CD8-positive, alpha-beta memory T cell (primary cell): ENCODE measurements at regions not wholly inside any gene's neighbourhood (a gene's known extent, or its start where the extent isn't known, plus 50 kb on each side); places are given as distances from the start of the nearest gene placed in this dataset.

Experiments used
- CTCF ChIA-PET: fragments of 350-600 bp; sonication (Branson Sonifier 250); formaldehyde crosslinking; loops from one replicate; lab custom pipeline; 2021; ENCODE audit warnings: antibody characterized with exemption; lab: Charles Lee
- POLR2A ChIA-PET: fragments of 350-600 bp; sonication (Branson Sonifier 250); formaldehyde crosslinking; loops from one replicate; lab custom pipeline; 2021; ENCODE audit warnings: antibody characterized with exemption; lab: Charles Lee
- DNase-seq, 5 donors: peaks; one replicate each; pipeline versions ENCODE4 v3.0.0 to v3.0.0-alpha.2; 2020 to 2022; ENCODE audit warnings: mixed read lengths in 1 of 5
- H3K27ac ChIP-seq: one replicate; pipeline ENCODE4 v1.7.0; 2013; ENCODE audit warnings: low read depth, mild to moderate bottlenecking, low read length, moderate library complexity
- H3K27me3 ChIP-seq: 2 replicates; pipeline ENCODE4 v1.7.0; 2013; ENCODE audit warnings: low read length, mild to moderate bottlenecking; ENCODE audit not compliant: insufficient read depth, poor library complexity, severe bottlenecking
- H3K36me3 ChIP-seq: 2 replicates; pipeline ENCODE4 v1.7.0; 2013; ENCODE audit warnings: mild to moderate bottlenecking, low read length, moderate library complexity; ENCODE audit not compliant: insufficient read depth
- H3K4me1 ChIP-seq: 2 replicates; pipeline ENCODE4 v1.7.0; 2013; ENCODE audit warnings: mild to moderate bottlenecking, low read length, moderate library complexity; ENCODE audit not compliant: insufficient read depth
- H3K4me3 ChIP-seq: 2 replicates; pipeline ENCODE4 v1.7.0; 2013; ENCODE audit warnings: mild to moderate bottlenecking, low read length
- H3K9me3 ChIP-seq: 2 replicates; pipeline ENCODE4 v1.7.0; 2013; ENCODE audit warnings: mild to moderate bottlenecking, low read length
- H3K27ac Mint-ChIP-seq, 8 donors: one replicate each; pipeline ENCODE4 v1.8.0; 2020 to 2021; ENCODE audit warnings: mixed read lengths in 8 of 8, mild to moderate bottlenecking in 6 of 8, inconsistent platforms in 3 of 8, moderate library complexity in 3 of 8
- H3K27me3 Mint-ChIP-seq, 2 donors: one replicate each; pipeline ENCODE4 v1.8.0; 2020 to 2021; ENCODE audit warnings: mixed read lengths in 2 of 2, mild to moderate bottlenecking in 1 of 2, moderate library complexity in 1 of 2
- H3K36me3 Mint-ChIP-seq, 3 donors: one replicate each; pipeline ENCODE4 v1.8.0; 2020 to 2021; ENCODE audit warnings: mixed read lengths in 3 of 3, inconsistent platforms in 1 of 3, mild to moderate bottlenecking in 1 of 3
- H3K4me1 Mint-ChIP-seq, 3 donors: one replicate each; pipeline ENCODE4 v1.8.0; 2020 to 2021; ENCODE audit warnings: mixed read lengths in 3 of 3, inconsistent platforms in 1 of 3, mild to moderate bottlenecking in 1 of 3
- H3K4me3 Mint-ChIP-seq, 7 donors: one replicate each; pipeline ENCODE4 v1.8.0; 2020 to 2021; ENCODE audit warnings: mixed read lengths in 7 of 7, mild to moderate bottlenecking in 6 of 7, moderate library complexity in 4 of 7, inconsistent platforms in 2 of 7
- H3K9me3 Mint-ChIP-seq, 5 donors: one replicate each; pipeline ENCODE4 v1.8.0; 2020 to 2022; ENCODE audit warnings: mixed read lengths in 5 of 5, mild to moderate bottlenecking in 3 of 5, moderate library complexity in 2 of 5, inconsistent platforms in 1 of 5

DNA sequence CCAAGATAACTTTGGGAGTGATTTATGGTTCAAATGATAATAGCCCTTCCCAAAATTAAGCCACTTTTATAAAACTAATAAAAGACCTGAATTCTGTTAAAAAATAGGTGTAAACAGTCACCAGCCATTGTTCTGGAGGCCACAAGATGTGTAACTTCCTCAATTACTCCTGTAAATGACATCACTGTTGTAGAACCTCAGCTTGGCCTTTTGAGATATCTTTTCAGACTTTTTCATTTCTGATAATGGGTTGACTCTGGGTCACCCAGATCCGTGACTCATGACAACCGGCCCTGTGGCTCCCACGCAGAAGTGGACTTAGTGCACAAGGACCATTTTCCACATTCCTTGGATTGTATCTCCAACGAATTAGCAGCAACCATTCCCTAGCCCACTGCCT is 106.6 kb downstream of the DKK1 start:
- Histone ChIP-seq H3K27ac (no peak overlapping the region), H3K9me3 (no peaks in the 10 kb centered on the region), H3K4me1 (no peaks in the 10 kb centered on the region), H3K36me3 (no peaks in the 10 kb centered on the region), H3K4me3 (no peak overlapping the region), H3K27me3 (no peaks in the 10 kb centered on the region)
- H3K4me3 Mint-ChIP-seq, result no peak overlapping the region
- POLR2A ChIA-PET, result no interaction called here
- peaks cover 0 to 1% (median 0%) of the 10 kb centered on the region in 3 donors for H3K36me3 Mint-ChIP-seq
- H3K9me3 Mint-ChIP-seq, result peaks cover 0 to 27% (median 10%) of the 10 kb centered on the region in 5 donors
- DNase-seq, result no peak
- no peaks in the 10 kb centered on the region for H3K4me1 Mint-ChIP-seq
- H3K27me3 Mint-ChIP-seq, result no peaks in the 10 kb centered on the region
- no peak overlapping the region for H3K27ac Mint-ChIP-seq
- CTCF ChIA-PET, result no interaction called here

- CTCF ChIA-PET, result interaction anchor here (0.7 kb wide), 1 partner anchor 247 kb away, joined by 3 read pairs; no protein-coding TSS in a partner anchor
- H3K9me3 Mint-ChIP-seq, result peaks cover 6 to 30% (median 10%) of the 10 kb centered on the region in 5 donors
These were observed 109.3 kb downstream of the DKK1 start for GRCh38 chr10:52423369-52423768.

GRCh38 chr10:52424341-52424740 is 110.3 kb downstream of the DKK1 start:
- no peak overlapping the region for H3K27ac ChIP-seq
- H3K4me3 ChIP-seq, result no peak overlapping the region
- Mint-ChIP-seq H3K4me1 (no peaks in the 10 kb centered on the region), H3K36me3 (peaks cover 0 to 1% (median 0%) of the 10 kb centered on the region in 3 donors), H3K27ac (no peak overlapping the region), H3K27me3 (no peaks in the 10 kb centered on the region), H3K9me3 (peaks cover 8 to 28% (median 10%) of the 10 kb centered on the region in 5 donors), H3K4me3 (no peak overlapping the region)
- CTCF ChIA-PET, result no interaction called here
- H3K27me3 ChIP-seq, result no peaks in the 10 kb centered on the region
- POLR2A ChIA-PET, result no interaction called here
- H3K4me1 ChIP-seq, result no peaks in the 10 kb centered on the region
- H3K9me3 ChIP-seq, result no peaks in the 10 kb centered on the region
- DNase-seq, result no peak
- no peaks in the 10 kb centered on the region for H3K36me3 ChIP-seq

More at GRCh38 chr10:52423369-52423768, 109.3 kb downstream of the DKK1 start:
- H3K4me3 Mint-ChIP-seq, result no peak overlapping the region
- no peaks in the 10 kb centered on the region for H3K4me1 Mint-ChIP-seq
- H3K4me1 ChIP-seq, result no peaks in the 10 kb centered on the region
- H3K27ac Mint-ChIP-seq, result no peak overlapping the region
- DNase-seq, result no peak
- H3K4me3 ChIP-seq, result no peak overlapping the region
- no peaks in the 10 kb centered on the region for H3K36me3 ChIP-seq
- POLR2A ChIA-PET, result no interaction called here
- H3K27me3 ChIP-seq, result no peaks in the 10 kb centered on the region
- H3K9me3 ChIP-seq, result no peaks in the 10 kb centered on the region
- H3K27me3 Mint-ChIP-seq, result no peaks in the 10 kb centered on the region
- H3K27ac ChIP-seq, result no peak overlapping the region
- H3K36me3 Mint-ChIP-seq, result peaks cover 0 to 1% (median 0%) of the 10 kb centered on the region in 3 donors

DNA sequence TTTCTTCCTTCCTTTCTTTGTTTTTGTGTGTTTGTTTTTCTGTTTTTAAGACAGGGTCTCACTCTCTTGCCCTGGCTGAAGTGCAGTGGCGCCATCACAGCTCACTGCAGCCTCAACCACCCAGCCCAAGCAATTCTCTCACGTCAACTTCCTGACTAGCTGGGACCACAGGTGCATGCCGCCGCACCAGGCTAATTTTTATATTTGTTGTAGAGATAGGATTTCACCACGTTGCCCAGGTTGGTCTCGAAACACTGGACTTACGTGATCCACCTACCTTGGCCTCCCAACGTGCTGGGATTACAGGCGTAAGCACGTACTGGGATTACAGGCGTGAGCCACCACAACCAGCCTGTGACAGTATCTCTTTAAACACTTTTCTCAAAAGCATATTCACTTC is 120.7 kb downstream of the DKK1 start:
- DNase-seq, result no peak
- no peaks in the 10 kb centered on the region for H3K36me3 ChIP-seq
- Mint-ChIP-seq H3K36me3 (no peaks in the 10 kb centered on the region), H3K4me3 (no peak overlapping the region), H3K4me1 (no peaks in the 10 kb centered on the region), H3K27me3 (no peaks in the 10 kb centered on the region), H3K9me3 (peaks cover 0 to 11% (median 4%) of the 10 kb centered on the region in 5 donors), H3K27ac (no peak overlapping the region)
- no peaks in the 10 kb centered on the region for H3K27me3 ChIP-seq
- H3K4me1 ChIP-seq, result no peaks in the 10 kb centered on the region
- no peak overlapping the region for H3K4me3 ChIP-seq
- POLR2A ChIA-PET, result no interaction called here
- H3K27ac ChIP-seq, result no peak overlapping the region
- no peaks in the 10 kb centered on the region for H3K9me3 ChIP-seq
- CTCF ChIA-PET, result no interaction called here

- Histone ChIP-seq H3K27me3 (no peaks in the 10 kb centered on the region), H3K36me3 (no peaks in the 10 kb centered on the region), H3K27ac (no peak overlapping the region), H3K4me3 (no peak overlapping the region), H3K4me1 (no peaks in the 10 kb centered on the region), H3K9me3 (no peaks in the 10 kb centered on the region)
- ChIA-PET CTCF (no interaction called here), POLR2A (no interaction called here)
- Mint-ChIP-seq H3K4me1 (no peaks in the 10 kb centered on the region), H3K4me3 (no peak overlapping the region), H3K27me3 (no peaks in the 10 kb centered on the region), H3K36me3 (no peaks in the 10 kb centered on the region), H3K9me3 (peaks cover 0 to 11% (median 4%) of the 10 kb centered on the region in 5 donors), H3K27ac (no peak overlapping the region)
- no peak for DNase-seq
These were observed 122.6 kb downstream of the DKK1 start for GRCh38 chr10:52436664-52437063.

DNA sequence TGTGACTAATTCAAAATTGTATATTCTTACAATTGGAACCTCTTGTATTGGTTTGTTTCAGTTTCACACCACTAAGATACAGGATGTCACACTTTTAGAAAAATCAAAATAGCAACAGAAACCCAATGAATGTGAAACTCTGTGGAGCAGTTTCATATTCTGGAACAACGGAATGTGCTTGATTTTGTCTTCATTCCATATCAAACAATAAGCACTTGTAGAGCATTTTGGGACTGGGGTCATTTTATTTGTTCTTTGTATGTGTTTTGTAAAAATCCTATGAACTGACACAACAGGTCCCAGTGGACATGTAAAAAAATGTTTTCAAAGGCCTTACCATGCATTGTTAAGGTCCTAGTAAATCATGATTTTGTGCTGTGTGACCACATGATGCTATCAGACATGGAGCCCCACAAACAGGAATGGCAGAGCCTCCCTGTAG is 123.1 kb downstream of the DKK1 start:
- Mint-ChIP-seq H3K27ac (no peak overlapping the region), H3K36me3 (no peaks in the 10 kb centered on the region), H3K4me3 (no peak overlapping the region), H3K27me3 (no peaks in the 10 kb centered on the region), H3K9me3 (peaks cover 0 to 11% (median 4%) of the 10 kb centered on the region in 5 donors), H3K4me1 (no peaks in the 10 kb centered on the region)
- DNase-seq, result no peak
- no peaks in the 10 kb centered on the region for H3K4me1 ChIP-seq
- no peak overlapping the region for H3K4me3 ChIP-seq
- no peak overlapping the region for H3K27ac ChIP-seq
- POLR2A ChIA-PET, result no interaction called here
- no peaks in the 10 kb centered on the region for H3K27me3 ChIP-seq
- no peaks in the 10 kb centered on the region for H3K36me3 ChIP-seq
- CTCF ChIA-PET, result no interaction called here
- H3K9me3 ChIP-seq, result no peaks in the 10 kb centered on the region

- Histone ChIP-seq H3K36me3 (no peaks in the 10 kb centered on the region), H3K9me3 (no peaks in the 10 kb centered on the region), H3K27me3 (no peaks in the 10 kb centered on the region), H3K4me1 (no peaks in the 10 kb centered on the region), H3K4me3 (no peak overlapping the region), H3K27ac (no peak overlapping the region)
- no peak overlapping the region for H3K4me3 Mint-ChIP-seq
- no peaks in the 10 kb centered on the region for H3K36me3 Mint-ChIP-seq
- ChIA-PET CTCF (no interaction called here), POLR2A (no interaction called here)
- H3K27ac Mint-ChIP-seq, result no peak overlapping the region
- H3K4me1 Mint-ChIP-seq, result no peaks in the 10 kb centered on the region
- no peak for DNase-seq
- H3K27me3 Mint-ChIP-seq, result no peaks in the 10 kb centered on the region
- peaks cover 0 to 16% (median 3%) of the 10 kb centered on the region in 5 donors for H3K9me3 Mint-ChIP-seq
These were observed 124.0 kb downstream of the DKK1 start for GRCh38 chr10:52438119-52438518.

- H3K27me3 Mint-ChIP-seq, result no peaks in the 10 kb centered on the region
- ChIA-PET CTCF (no interaction called here), POLR2A (no interaction called here)
- Histone ChIP-seq H3K27ac (no peak overlapping the region), H3K27me3 (no peaks in the 10 kb centered on the region), H3K9me3 (no peaks in the 10 kb centered on the region), H3K4me3 (no peak overlapping the region), H3K4me1 (no peaks in the 10 kb centered on the region), H3K36me3 (no peaks in the 10 kb centered on the region)
- no peak for DNase-seq
- H3K4me3 Mint-ChIP-seq, result no peak overlapping the region
- H3K36me3 Mint-ChIP-seq, result no peaks in the 10 kb centered on the region
- H3K4me1 Mint-ChIP-seq, result no peaks in the 10 kb centered on the region
- H3K27ac Mint-ChIP-seq, result no peak overlapping the region
- H3K9me3 Mint-ChIP-seq, result peaks cover 0 to 20% (median 5%) of the 10 kb centered on the region in 5 donors
These were observed 126.7 kb downstream of the DKK1 start for GRCh38 chr10:52440612-52441285.
